IPS DF 6.9 (cell line): ENCODE measurements at regions not wholly inside any gene's neighbourhood (a gene's known extent, or its start where the extent isn't known, plus 50 kb on each side); places are given as distances from the start of the nearest gene placed in this dataset.

ENCODE experiments used
- DNase-seq: peaks from one replicate; pipeline ENCODE4 v3.0.0-alpha.2; 2013; ENCODE audit warnings: low read depth, low spot score
- H3K27ac ChIP-seq: one replicate; pipeline ENCODE4 v1.5.1; 2013; ENCODE audit warnings: low read length, control low read depth
- H3K27me3 ChIP-seq: 2 replicates; pipeline ENCODE4 v1.6.1; 2013; ENCODE audit warnings: mild to moderate bottlenecking, low read length; ENCODE audit not compliant: control insufficient read depth, insufficient read depth
- H3K36me3 ChIP-seq: 2 replicates; pipeline ENCODE4 v1.6.1; 2013; ENCODE audit warnings: low read length; ENCODE audit not compliant: control insufficient read depth, insufficient read depth
- H3K4me1 ChIP-seq: 2 replicates; pipeline ENCODE4 v1.6.1; 2013; ENCODE audit warnings: low read length; ENCODE audit not compliant: control insufficient read depth, insufficient read depth
- H3K4me3 ChIP-seq: 2 replicates; pipeline ENCODE4 v1.5.1; 2013; ENCODE audit warnings: mild to moderate bottlenecking, low read length
- H3K9me3 ChIP-seq: 2 replicates; pipeline ENCODE4 v1.6.1; 2013; ENCODE audit warnings: low read length, inconsistent platforms; ENCODE audit not compliant: control insufficient read depth, insufficient read depth
- WGBS: extraction: QIAGEN DNeasy Blood & Tissue Kit; methylation state at CpG from one replicate; pipeline ENCODE4 v1.1.7; 2013; ENCODE audit warnings: mixed read lengths, missing lambda C conversion rate; ENCODE audit not compliant: insufficient read length, insufficient coverage; 5-methylcytosine and 5-hydroxymethylcytosine counted together

DNA sequence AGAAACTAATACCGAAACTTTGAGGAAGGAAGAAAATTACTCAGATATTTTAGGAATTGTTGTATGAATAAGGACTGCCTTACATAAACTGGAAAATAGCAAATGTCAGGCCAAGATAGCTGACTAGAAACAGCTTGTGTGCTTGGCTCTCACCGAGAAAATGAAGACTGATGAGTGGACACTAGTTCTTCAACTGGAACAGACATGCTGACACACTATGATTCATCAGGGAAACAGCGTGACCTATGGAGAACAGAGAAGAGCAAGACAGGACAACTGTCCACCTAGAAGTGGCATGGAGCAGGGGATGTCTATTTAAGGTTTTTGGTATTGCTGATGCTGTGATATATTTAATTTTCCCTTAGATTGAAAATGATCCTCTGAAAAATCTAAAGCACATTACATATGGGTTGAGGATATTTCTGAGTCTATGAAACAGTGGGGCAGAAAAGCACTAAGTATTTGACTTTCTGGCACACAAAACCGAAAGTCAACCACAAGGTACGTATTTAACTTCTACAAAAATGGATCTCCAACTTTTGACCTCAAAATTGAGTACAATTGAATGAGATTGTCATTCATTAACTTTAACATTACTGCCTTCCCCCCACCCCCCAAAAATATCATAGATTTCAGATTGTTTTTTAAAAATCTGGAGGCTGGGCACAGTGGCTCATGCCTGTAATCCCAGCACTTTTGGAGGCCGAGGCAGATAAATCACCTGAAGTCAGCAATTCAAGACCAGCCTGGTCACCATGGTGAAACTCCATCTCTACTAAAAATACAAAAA, 863.2 kb downstream of the LRFN5 start:
- WGBS = 100% methylated on average over 1 of the region's 6 CpGs
- no peak for DNase-seq
- no peaks in the 10 kb centered on the region for H3K36me3 ChIP-seq
- H3K4me1 ChIP-seq = no peaks in the 10 kb centered on the region
- H3K4me3 ChIP-seq = no peak overlapping the region
- no peaks in the 10 kb centered on the region for H3K27me3 ChIP-seq
- H3K27ac ChIP-seq = no peak overlapping the region
- H3K9me3 ChIP-seq = no peaks in the 10 kb centered on the region

DNA sequence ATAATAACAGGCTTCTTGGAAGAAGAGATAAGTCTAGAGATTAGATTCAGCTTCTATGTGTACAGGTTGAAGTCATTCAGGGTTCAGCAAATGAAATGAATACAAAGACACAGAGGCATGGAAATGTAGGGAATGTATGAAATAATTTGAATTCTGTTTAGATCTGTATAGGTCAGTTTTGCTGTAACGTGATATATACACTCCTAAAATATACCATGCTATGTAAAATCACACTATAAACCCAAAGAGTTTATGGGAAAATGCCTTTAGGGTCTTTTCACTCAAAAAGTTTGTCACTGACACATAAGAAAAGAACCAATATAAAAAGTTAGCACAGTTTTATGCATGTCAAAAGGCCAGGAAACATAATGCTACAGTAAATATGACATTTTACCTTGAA, 854.0 kb downstream of the LRFN5 start:
- Histone ChIP-seq H3K4me1 (peaks cover 2% of the 10 kb centered on the region; the same call in 1 of the 2 replicates), H3K9me3 (no peaks in the 10 kb centered on the region), H3K27ac (no peak overlapping the region), H3K4me3 (no peak overlapping the region), H3K36me3 (no peaks in the 10 kb centered on the region), H3K27me3 (no peaks in the 10 kb centered on the region)
- DNase-seq = no peak
- no CpG with 5 or more reads among the region's 1 CpG for WGBS

DNA sequence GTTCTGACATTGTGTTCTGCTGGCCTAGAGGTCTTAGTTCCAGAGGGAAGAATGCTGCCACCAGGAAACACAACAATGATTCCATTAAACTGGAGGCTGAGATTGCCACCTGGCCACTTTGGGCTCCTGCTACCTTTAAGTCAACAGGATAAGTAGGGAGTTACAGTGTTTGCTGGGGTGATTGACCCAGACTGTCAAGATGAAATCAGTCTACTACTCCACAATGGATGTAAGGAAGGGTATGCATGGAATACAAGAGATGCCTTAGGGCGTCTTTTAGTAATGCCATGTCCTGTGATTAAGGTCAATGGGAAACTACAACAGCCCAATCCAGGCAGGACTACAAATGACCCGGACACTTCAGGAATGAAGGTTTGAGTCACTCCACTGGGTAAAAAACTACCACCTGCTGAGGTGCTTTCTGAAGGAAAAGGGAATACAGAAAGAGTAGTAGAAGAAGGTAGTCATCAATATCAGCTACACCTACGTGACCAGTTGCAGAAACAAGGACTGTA, 852.6 kb downstream of the LRFN5 start:
- DNase-seq = no peak
- H3K36me3 ChIP-seq = no peaks in the 10 kb centered on the region
- H3K9me3 ChIP-seq = no peaks in the 10 kb centered on the region
- no CpG with 5 or more reads among the region's 3 CpGs for whole genome bisulfite sequencing
- H3K27me3 ChIP-seq = no peaks in the 10 kb centered on the region
- no peak overlapping the region for H3K4me3 ChIP-seq
- H3K27ac ChIP-seq = no peak overlapping the region
- peaks cover 2% of the 10 kb centered on the region; the same call in 1 of the 2 replicates for H3K4me1 ChIP-seq

DNA sequence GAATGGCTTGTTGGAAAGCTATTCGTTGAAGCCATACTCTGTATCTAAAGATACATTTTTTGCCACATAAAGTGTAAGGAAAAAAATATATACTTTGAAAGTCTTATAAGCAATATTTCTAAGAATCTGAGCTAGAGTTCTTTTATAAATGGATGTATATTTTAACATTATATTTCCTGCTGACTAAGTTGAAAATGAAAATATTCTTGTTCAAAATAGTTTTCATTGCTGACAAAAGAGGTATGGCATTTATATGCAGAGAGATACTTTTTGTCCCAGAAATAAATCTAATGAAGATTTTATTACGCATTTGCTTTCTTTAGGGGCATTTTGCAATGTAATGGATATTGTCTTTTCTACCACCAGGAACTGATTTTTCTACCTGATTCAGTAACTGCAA, 834.9 kb downstream of the LRFN5 start:
- Histone ChIP-seq H3K27me3 (no peaks in the 10 kb centered on the region), H3K4me1 (no peaks in the 10 kb centered on the region), H3K9me3 (no peaks in the 10 kb centered on the region), H3K36me3 (no peaks in the 10 kb centered on the region), H3K4me3 (no peak overlapping the region), H3K27ac (no peak overlapping the region)
- no peak for DNase-seq
- WGBS = no CpG with 5 or more reads among the region's 2 CpGs

DNA sequence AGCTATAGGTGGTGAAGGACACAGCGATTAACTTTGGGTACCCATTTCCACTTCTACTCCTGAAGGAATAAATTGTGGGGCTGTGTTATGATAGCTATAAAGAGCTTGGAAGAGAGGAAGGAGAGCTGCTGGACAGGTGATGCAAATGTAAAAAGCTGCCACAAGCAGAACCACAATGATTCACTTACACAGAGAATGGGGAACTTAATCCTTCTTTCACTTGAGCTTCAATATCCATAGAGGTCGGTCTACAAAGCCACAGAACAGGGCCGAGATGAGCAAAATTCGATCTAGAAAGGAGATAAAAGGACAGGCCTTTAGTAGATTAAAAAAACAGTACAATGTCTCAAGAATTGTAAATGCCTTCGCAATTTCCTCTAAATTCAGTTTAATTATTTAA, 831.1 kb downstream of the LRFN5 start:
- Histone ChIP-seq H3K27me3 (no peaks in the 10 kb centered on the region), H3K9me3 (no peaks in the 10 kb centered on the region), H3K4me3 (no peak overlapping the region), H3K36me3 (no peaks in the 10 kb centered on the region), H3K27ac (no peak overlapping the region), H3K4me1 (no peaks in the 10 kb centered on the region)
- no CpG with 5 or more reads among the region's 5 CpGs for WGBS
- DNase-seq = no peak

DNA sequence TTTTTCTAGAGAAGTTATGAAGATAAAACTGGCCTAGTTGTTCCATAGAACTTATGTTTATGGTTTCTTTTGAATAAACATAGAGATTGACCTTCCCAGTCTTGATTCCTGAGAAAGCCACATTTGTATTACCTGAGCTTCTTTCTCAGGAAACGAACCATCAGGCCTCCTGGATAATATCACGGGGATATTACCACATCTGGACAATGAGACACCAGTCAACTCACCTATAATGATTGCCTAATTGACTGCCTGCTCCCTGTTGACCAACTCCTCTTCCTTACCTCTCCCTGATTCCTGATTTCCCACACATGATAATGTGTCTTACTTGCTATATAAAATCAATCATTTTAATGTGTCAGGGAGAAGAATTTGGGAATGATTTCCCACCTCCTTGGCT, 822.7 kb downstream of the LRFN5 start:
- Histone ChIP-seq H3K4me1 (0 out of 2 replicates have a peak, but pooled peaks cover 1% of the 10 kb centered on the region), H3K4me3 (no peak overlapping the region), H3K27ac (no peak overlapping the region), H3K9me3 (no peaks in the 10 kb centered on the region), H3K27me3 (no peaks in the 10 kb centered on the region), H3K36me3 (no peaks in the 10 kb centered on the region)
- WGBS = no CpG with 5 or more reads among the region's 2 CpGs
- no peak for DNase-seq

DNA sequence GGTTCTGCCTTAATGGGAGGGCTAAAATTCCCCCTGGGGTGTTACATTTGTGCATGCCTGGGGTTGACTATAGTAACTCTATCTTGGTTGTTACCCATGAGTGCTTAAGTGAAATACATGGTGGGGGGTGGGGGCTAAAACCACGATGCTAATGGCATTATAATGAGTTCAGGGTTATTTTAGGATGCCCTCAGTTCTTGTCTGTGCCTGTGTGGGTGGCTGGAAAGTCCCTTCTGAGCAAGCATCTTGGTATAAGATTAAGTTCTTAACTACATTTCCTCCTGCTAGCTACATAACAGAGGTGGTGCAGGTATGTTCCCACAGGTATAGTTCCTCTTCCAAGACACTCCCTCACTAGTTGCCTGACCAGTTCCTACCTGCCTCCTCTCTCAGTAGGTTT, 822.3 kb downstream of the LRFN5 start:
- no peaks in the 10 kb centered on the region for H3K36me3 ChIP-seq
- WGBS = no CpG with 5 or more reads among the region's 1 CpG
- H3K4me1 ChIP-seq = 0 out of 2 replicates have a peak, but pooled peaks cover 1% of the 10 kb centered on the region
- no peaks in the 10 kb centered on the region for H3K9me3 ChIP-seq
- DNase-seq = no peak
- no peak overlapping the region for H3K4me3 ChIP-seq
- H3K27ac ChIP-seq = no peak overlapping the region
- no peaks in the 10 kb centered on the region for H3K27me3 ChIP-seq

DNA sequence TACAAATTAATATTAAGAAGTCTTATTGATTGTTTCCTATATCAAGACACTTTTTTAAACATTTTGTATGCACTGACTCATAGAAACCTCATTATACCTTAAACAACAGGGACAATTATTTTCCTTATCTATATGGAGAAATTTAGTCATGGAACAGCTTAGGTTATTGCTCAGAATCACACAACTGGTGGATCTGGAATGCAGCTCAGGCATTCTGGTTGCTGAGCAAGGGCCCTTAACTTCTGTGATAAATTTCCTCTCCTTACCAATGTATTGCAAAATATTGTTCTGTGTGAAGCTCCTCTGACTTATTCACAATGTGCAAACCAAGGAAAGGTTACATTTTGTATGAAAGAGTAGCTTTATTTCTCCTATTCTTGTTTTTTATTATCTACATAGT, 817.8 kb downstream of the LRFN5 start:
- H3K9me3 ChIP-seq = no peaks in the 10 kb centered on the region
- H3K4me1 ChIP-seq = 0 out of 2 replicates have a peak, but pooled peaks cover 1% of the 10 kb centered on the region
- no peak overlapping the region for H3K4me3 ChIP-seq
- DNase-seq = no peak
- H3K27me3 ChIP-seq = no peaks in the 10 kb centered on the region
- H3K27ac ChIP-seq = no peak overlapping the region
- no peaks in the 10 kb centered on the region for H3K36me3 ChIP-seq

DNA sequence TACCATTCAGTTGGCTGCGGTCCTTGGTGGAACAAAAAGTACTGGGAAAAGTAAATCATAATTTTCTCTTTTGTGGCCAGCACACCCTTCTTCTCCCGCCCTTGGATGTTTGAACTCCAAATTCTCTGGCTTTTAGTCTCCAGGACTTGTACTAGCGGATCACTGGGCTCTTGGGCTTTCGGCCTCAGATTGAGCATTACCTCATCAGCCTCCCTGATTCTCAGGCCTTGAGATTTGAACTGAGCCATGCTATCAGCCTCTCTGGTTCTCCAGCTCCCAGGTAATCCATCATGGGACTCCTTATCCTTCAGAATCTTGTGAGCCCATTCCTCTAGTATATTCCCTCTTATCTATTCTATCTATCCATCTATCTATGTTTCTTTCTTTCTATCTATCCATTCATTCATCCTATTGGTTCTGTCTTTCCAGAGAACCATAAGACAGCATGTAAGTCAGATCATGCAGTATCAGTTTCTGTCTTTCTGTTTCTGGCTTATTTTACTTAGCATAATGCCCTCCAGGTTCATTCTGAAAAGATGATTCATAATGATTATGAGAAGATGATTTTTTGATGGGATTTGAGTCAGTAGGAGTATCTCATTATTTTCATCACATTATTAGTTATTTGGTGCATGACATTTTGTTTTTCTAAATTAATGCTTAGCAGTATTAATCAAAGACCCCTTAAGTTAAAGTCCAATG, 814.9 kb downstream of the LRFN5 start:
- DNase-seq = no peak
- H3K27me3 ChIP-seq = no peaks in the 10 kb centered on the region
- no peaks in the 10 kb centered on the region for H3K36me3 ChIP-seq
- no peaks in the 10 kb centered on the region for H3K9me3 ChIP-seq
- no peak overlapping the region for H3K27ac ChIP-seq
- H3K4me3 ChIP-seq = no peak overlapping the region
- no CpG with 5 or more reads among the region's 4 CpGs for WGBS
- H3K4me1 ChIP-seq = no peaks in the 10 kb centered on the region

DNA sequence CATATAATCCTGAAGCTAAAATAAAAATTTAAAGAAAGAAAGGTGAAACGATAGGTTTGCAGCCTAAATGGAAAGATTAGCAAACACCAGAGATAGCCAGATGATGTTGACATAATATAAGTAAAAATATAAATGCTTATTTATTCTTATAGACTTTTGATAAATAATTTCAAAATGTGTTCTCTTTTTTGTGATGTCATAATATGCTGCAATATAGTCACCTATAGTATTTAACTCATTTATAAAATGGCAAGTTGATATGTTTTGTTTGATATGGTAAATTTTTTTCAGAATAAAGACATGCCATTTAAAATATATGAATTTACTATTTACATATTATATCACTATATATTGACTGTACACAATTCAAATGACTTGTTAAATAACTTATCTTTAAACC, 813.4 kb downstream of the LRFN5 start:
- no peaks in the 10 kb centered on the region for H3K27me3 ChIP-seq
- no peak overlapping the region for H3K27ac ChIP-seq
- no peak overlapping the region for H3K4me3 ChIP-seq
- H3K36me3 ChIP-seq = no peaks in the 10 kb centered on the region
- H3K9me3 ChIP-seq = no peaks in the 10 kb centered on the region
- no CpG with 5 or more reads among the region's 1 CpG for WGBS
- no peak for DNase-seq
- no peaks in the 10 kb centered on the region for H3K4me1 ChIP-seq
